ENCODE measurements at regions not wholly inside any gene's neighbourhood (a gene's known extent, or its start where the extent isn't known, plus 50 kb on each side); places are given as distances from the start of the nearest gene placed in this dataset.

DNA sequence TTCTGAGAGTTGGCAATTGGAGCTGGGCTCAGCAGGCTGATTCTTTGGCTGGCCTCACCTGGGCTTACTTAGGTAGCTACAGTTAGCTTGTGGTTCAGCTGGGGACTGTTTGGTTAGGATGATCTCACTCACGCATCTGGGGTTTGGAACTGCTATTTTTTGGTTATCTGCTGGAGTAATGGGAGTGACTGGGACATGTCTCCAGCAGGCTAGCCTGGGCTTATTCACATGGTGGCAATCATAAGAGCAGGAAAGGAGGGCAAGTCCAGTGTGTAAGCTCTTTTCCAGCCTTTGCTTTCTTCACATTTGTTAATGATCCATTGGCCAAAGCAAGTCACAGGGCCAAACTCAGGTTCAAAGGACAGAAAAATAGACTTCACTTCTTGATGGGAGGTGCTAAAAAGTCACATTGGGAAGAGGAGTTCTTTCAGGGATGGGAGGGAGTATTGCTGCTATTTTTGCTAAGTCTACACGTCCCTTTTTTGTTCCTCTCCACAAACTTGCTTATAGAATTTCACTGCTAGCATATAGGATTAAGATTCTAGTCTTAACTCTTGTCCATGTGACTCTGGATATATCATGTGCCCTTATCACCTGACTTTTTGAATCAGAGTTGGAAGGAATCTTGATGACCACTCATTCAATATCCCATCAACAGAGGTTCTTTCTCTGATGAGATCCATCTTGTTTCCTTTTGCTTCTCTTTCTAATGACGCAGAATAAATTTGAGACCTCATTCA is 174.0 kb downstream of the ZFP36L2 start:
- TF ChIP-seq CTCF (IDR thresholded peaks at IDR 0.05): no peak

GRCh38 chr2:43051338-43051737 is 175.1 kb downstream of the ZFP36L2 start:
- TF ChIP-seq CTCF (IDR thresholded peaks at IDR 0.05): no peak

GRCh38 chr2:43050866-43051265 is 175.5 kb downstream of the ZFP36L2 start:
- TF ChIP-seq CTCF (IDR thresholded peaks at IDR 0.05): no peak

DNA sequence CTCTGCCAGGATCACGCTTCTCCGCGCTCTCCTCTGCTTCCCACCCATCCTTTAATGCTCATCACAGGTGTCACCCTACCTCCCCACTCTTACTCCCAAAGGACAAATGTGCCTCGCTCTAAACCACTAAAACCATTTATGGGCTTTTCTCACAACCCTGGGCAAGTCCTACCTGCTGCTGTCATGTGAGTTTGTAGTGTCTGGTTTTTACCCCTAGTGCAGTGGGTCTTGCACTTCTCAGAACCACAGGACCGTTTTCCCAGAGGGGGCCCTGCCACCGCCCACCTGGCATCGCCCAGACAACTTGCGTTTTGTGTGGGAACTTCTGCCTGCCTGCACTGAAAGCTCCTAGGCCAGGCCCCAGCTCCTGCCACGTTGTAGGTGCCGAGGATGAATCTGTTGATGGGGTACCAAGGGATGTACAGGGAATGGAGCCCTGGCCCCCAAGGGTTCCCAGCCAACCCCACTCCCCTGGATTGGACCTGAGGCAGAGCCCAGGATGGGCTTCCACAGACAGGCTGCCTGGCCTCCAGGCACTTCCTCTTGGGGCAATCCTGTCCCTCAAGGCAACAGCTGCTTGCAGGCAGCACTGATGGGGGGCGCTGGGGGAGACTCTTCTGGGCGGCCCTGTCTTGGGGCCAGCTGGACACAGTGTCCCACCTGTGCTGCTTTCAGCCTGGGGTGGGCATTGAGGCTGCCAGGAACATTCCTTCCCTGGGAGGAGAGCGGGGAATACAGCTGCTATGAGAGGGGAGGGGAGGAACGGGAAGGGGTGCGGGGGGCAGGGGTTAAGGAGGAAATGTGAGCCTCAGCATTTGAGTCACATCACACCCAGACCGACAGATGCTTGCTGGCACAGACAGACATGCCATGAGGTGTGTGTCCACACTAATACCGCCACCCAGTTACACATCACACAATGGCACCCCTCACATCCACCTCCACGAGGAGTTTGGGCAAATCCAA is 176.3 kb downstream of the ZFP36L2 start:
- no peak for TF ChIP-seq CTCF (IDR thresholded peaks at IDR 0.05)

DNA sequence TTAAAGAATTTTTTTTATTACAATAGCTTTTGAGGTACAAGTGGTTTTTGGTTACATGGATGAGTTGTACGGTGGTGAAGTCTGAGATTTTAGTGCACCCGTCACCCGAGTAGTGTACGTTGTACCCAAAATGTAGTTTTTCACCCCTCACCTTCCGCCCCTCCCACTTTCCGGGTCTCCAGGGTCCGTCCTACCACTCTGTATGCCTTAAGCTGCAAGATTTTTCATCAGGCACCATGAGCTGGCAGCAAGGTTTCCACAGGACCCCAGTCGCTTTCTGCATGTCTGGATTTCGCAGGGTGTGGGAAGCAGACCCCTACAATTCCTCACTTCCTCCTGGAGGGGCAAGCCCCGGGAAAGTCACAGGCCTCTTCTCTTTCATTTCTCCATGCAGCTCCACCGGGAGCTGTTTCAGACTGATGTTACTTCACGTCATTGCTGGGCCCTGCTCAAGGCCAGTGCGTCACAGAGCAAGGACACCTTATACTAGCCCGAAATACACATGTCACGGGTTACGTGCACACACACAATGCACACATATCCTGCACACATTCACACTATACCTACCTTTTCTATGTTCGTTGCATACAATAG is 179.1 kb downstream of the ZFP36L2 start:
- TF ChIP-seq CTCF (IDR thresholded peaks at IDR 0.05): no peak

GRCh38 chr2:43045866-43046265 is 180.5 kb downstream of the ZFP36L2 start:
- no peak for TF ChIP-seq CTCF (IDR thresholded peaks at IDR 0.05)

- no peak for TF ChIP-seq CTCF (IDR thresholded peaks at IDR 0.05)
Observed at GRCh38 chr2:43044093-43044681, 182.2 kb downstream of the ZFP36L2 start.

All from LNCAP (cell line).